ENCODE measurements at regions not wholly inside any gene's neighbourhood (a gene's known extent, or its start where the extent isn't known, plus 50 kb on each side); places are given as distances from the start of the nearest gene placed in this dataset.

- no peaks in the 10 kb centered on the region for H3K9me3 ChIP-seq (replicated peaks in 1 of 3)
- H3K27ac ChIP-seq: no peak overlapping the region
- no peak overlapping the region for H3K4me3 ChIP-seq
- TF ChIP-seq POLR2A (IDR thresholded peaks at IDR 0.05) (no peak), CTCF (IDR thresholded peaks at IDR 0.05) (no peak)
- intact Hi-C loops (cut with DNase I): no loop called here
- peaks cover 16% of the 10 kb centered on the region for H3K27me3 ChIP-seq
- no peak for DNase-seq
- H3K36me3 ChIP-seq (replicated peaks in 1 of 2): no peaks in the 10 kb centered on the region
- WGBS, 4 donors: 11 to 43% (median 19%) methylated on average over 18 to 36 of the region's 36 CpGs
- no peaks in the 10 kb centered on the region for H3K4me1 ChIP-seq (replicated peaks in 1 of 2)
These were observed 62.1 kb upstream of the TEKT1 start for GRCh38 chr17:6893382-6894205.

DNA sequence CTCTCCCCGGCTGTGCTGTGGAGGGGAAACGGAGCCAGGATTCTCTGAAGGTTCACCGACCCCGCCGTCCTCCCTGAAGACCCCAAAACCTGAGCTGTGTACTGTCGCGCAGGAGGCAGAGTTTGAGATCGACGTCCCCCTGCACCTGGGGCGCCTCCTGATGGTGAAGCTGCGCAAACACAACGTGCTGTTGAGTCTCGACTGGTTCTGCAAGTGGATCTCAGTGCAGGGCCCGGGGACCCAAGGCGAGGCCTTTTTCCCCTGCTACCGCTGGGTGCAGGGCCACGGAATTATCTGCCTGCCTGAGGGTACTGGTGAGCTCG, 62.6 kb upstream of the TEKT1 start:
- intact Hi-C loops (cut with DNase I): no loop called here
- Histone ChIP-seq H3K27me3 (peaks cover 18% of the 10 kb centered on the region), H3K4me1 (replicated peaks in 1 of 2) (no peaks in the 10 kb centered on the region), H3K36me3 (replicated peaks in 1 of 2) (no peaks in the 10 kb centered on the region), H3K9me3 (replicated peaks in 1 of 3) (no peaks in the 10 kb centered on the region), H3K27ac (no peak overlapping the region), H3K4me3 (no peak overlapping the region)
- WGBS, 4 donors: 12 to 23% (median 16%) methylated on average over 7 to 18 of the region's 18 CpGs
- no peak for DNase-seq
- no peak for TF ChIP-seq POLR2A (IDR thresholded peaks at IDR 0.05)
- peak in 4 of 6 experiments; percentile 14 to 32 (median 20) for TF ChIP-seq CTCF (IDR thresholded peaks at IDR 0.05)

DNA sequence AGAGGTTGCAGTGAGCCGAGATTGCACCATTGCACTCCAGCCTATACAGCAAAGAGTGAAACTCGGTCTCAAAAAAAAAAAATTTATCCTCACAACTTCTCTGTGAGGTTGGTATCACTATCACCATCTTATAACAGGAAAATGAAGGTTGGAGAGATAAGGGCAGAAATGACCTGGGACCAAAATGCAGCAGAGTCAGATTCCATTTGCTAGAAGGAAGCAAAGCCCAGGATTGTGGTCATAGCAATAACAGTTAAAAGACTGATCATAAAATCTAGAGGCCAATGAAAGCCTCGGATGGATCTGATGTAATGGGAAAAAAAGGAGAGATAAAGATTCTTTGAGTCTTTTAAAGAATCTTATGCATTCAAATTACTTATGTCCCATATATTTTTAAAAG, 69.6 kb upstream of the TEKT1 start:
- peaks cover 4% of the 10 kb centered on the region for H3K27me3 ChIP-seq
- no peaks in the 10 kb centered on the region for H3K4me1 ChIP-seq (replicated peaks in 1 of 2)
- H3K4me3 ChIP-seq: no peak overlapping the region
- TF ChIP-seq CTCF (IDR thresholded peaks at IDR 0.05): no peak
- TF ChIP-seq POLR2A (IDR thresholded peaks at IDR 0.05): no peak
- no peaks in the 10 kb centered on the region for H3K36me3 ChIP-seq (replicated peaks in 1 of 2)
- WGBS, 4 donors: 61 to 89% (median 71%) methylated on average over 3 of the region's 3 CpGs
- DNase-seq: no peak
- no peaks in the 10 kb centered on the region for H3K9me3 ChIP-seq (replicated peaks in 1 of 3)
- intact Hi-C loops (cut with DNase I): no loop called here
- H3K27ac ChIP-seq: no peak overlapping the region

- H3K4me1 ChIP-seq (replicated peaks in 1 of 2): no peaks in the 10 kb centered on the region
- no peak overlapping the region for H3K4me3 ChIP-seq
- no peak overlapping the region for H3K27ac ChIP-seq
- peaks cover 3% of the 10 kb centered on the region for H3K27me3 ChIP-seq
- 83 to 86% (median 85%) methylated on average over 7 of the region's 7 CpGs for WGBS, 4 donors
- intact Hi-C loops (cut with DNase I): no loop called here
- no peak for DNase-seq
- no peaks in the 10 kb centered on the region for H3K9me3 ChIP-seq (replicated peaks in 1 of 3)
- no peak for TF ChIP-seq CTCF (IDR thresholded peaks at IDR 0.05)
- no peak for TF ChIP-seq POLR2A (IDR thresholded peaks at IDR 0.05)
- H3K36me3 ChIP-seq (replicated peaks in 1 of 2): no peaks in the 10 kb centered on the region
These were observed 71.9 kb upstream of the TEKT1 start for GRCh38 chr17:6903326-6903900.

Measured in adrenal gland (tissue), 9 donors.